ENCODE measurements at regions not wholly inside any gene's neighbourhood (a gene's known extent, or its start where the extent isn't known, plus 50 kb on each side); places are given as distances from the start of the nearest gene placed in this dataset.

DNA sequence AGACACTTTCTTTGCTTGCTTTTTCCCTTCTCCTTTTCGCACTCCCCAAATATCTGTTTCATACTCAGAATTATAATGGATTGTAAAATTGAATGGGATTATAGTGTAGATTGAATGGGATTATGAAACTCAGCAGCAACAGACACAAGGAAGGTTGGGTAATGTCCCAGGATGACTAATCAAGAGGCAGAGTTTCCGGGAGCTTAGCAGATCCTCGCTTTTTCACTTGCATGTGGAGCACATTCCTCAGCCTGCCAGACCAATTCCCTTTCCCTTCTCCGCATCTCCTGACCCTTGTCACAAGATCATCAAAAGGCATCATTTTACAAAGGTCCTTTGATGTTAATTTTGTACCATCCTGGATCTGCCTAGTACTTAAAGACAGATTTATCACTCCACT is 55.1 kb upstream of the SLC1A1 start:
- DNase-seq: peak; percentile 23
- Histone ChIP-seq H3K27ac (ENCODE audit: insufficient read depth, low read length) (no peak overlapping the region), H3K36me3 (ENCODE audit: control insufficient read depth, insufficient read depth, low read length) (no peaks in the 10 kb centered on the region), H3K9me1 (ENCODE audit: insufficient read depth, low read length) (no peaks in the 10 kb centered on the region), H3K9me3 (ENCODE audit: control insufficient read depth, insufficient read depth, low read length) (no peaks in the 10 kb centered on the region; the same call in 1 of the 2 replicates), H2BK5ac (ENCODE audit: low read depth, low read length, poor library complexity, severe bottlenecking) (no peak overlapping the region), H3K79me1 (ENCODE audit: low read depth in 1 of 2, low read length in 2 of 2) (no peaks in the 10 kb centered on the region), H3K4me2 (ENCODE audit: low read depth, low read length) (no peak overlapping the region), H2BK15ac (ENCODE audit: low read depth, low read length) (no peak overlapping the region), H2BK120ac (ENCODE audit: low read depth, low read length) (no peak overlapping the region), H4K20me1 (ENCODE audit: insufficient read depth, low read length) (no peaks in the 10 kb centered on the region), H2AK5ac (ENCODE audit: low read depth, low read length) (no peak overlapping the region), H3K23ac (ENCODE audit: low read depth, low read length) (no peak overlapping the region), H4K5ac (ENCODE audit: low read depth, low read length) (no peak overlapping the region), H3K18ac (ENCODE audit: low read depth, low read length) (no peak overlapping the region), H3K14ac (replicated peaks; ENCODE audit: low read depth, low read length) (no peak overlapping the region), H3K4me1 (ENCODE audit: control insufficient read depth, insufficient read depth, low read length) (peaks cover 2% of the 10 kb centered on the region; the same call in 1 of the 2 replicates), H3K27me3 (ENCODE audit: control insufficient read depth, insufficient read depth, low read length) (no peaks in the 10 kb centered on the region), H3K9ac (ENCODE audit: low read depth, low read length) (no peak overlapping the region), H3K56ac (ENCODE audit: extremely low read depth, insufficient read depth, low read length) (no peak overlapping the region), H3K4me3 (ENCODE audit: insufficient read depth, low read depth, low read length) (no peak overlapping the region), H4K91ac (ENCODE audit: insufficient read depth, low read depth, low read length) (no peak overlapping the region), H2AFZ (replicated peaks; ENCODE audit: low read length, poor library complexity) (peak overlapping the region; percentile 65), H4K8ac (ENCODE audit: low read depth in 2 of 2, low read length in 2 of 2) (no peak overlapping the region), H2AK9ac (replicated peaks; ENCODE audit: low read depth, low read length, poor library complexity) (no peak overlapping the region), H2BK20ac (ENCODE audit: low read depth, low read length) (no peak overlapping the region), H3K4ac (ENCODE audit: low read depth, low read length) (no peak overlapping the region)
- POLR2A ChIA-PET (ENCODE audit: unreplicated experiment): no interaction called here
- CTCF ChIA-PET: no interaction called here
- BruUV-seq (replicated peaks): no TSS peak
- TF ChIP-seq RFX5 (IDR thresholded peaks at IDR 0.05; ENCODE audit: low read depth, low read length) (no peak), CEBPB (IDR thresholded peaks at IDR 0.05; ENCODE audit: low read depth, low read length) (peak; percentile 46; the same call in 1 of the 2 replicates)
- intact Hi-C loops (cut with micrococcal nuclease) (no loop called here), in situ Hi-C loops (cut with MboI; ENCODE audit: low sequenced_read_pairs) (no loop called here), dilution Hi-C loops (cut with HindIII; ENCODE audit: low sequenced_read_pairs, unreplicated experiment) (no loop called here)
- WGBS, 2 experiments (ENCODE audit: extremely low coverage in 2 of 2, insufficient read length in 1 of 2): no CpG with 5 or more reads among the region's 4 CpGs
- peak; percentile 32; the same call in 1 of the 2 replicates for ATAC-seq (ENCODE audit: low read depth)

Data from IMR-90 (cell line).